GM18951 (cell line): ENCODE measurements at regions not wholly inside any gene's neighbourhood (a gene's known extent, or its start where the extent isn't known, plus 50 kb on each side); places are given as distances from the start of the nearest gene placed in this dataset.
"Not testable (repeated sequence)": the region's sequence is repeated elsewhere in the genome, so short reads cannot be mapped to it uniquely, and the experiment has no call there.

ENCODE experiments used
- POLR2A ChIP-seq: IDR thresholded peaks from 4 replicates; pipeline ENCODE4 v1.6.1; 2011; ENCODE audit warnings: mild to moderate bottlenecking; ENCODE audit not compliant: insufficient read length, insufficient read depth; ENCODE audit errors: extremely low read depth
- in situ Hi-C: fragments of 300-500 bp; cut with MboI; formaldehyde crosslinking; loops from one replicate; pipeline ENCODE4 v1.12.0; 2022; ENCODE audit warnings: low sequenced_read_pairs, mixed read lengths, inconsistent platforms; ENCODE audit not compliant: unreplicated experiment

DNA sequence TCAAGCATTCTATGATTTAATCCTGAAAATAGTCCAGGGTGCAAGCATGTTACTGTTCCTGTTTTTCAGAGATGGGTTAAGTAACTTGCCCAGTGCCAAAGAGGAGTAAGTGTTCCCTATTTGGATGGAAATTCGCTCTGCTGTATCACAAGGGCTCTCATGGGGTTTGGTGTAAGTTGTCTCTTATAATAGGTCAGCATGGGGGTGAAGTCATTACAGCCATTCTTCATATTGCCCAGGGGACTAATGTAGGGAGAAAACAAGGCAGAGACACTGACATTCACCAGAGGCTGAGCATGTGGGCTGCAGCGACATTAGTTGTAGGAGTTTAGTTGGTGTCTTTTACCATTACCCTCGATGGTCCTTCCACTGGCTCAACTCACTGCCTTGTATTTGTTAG, 142.1 kb upstream of the GLRA1 start:
- no peak for TF ChIP-seq POLR2A
- in situ Hi-C loops = no loop called here

GRCh38 chr5:152063004-152063403, 138.4 kb upstream of the GLRA1 start:
- no peak for TF ChIP-seq POLR2A
- in situ Hi-C loops = no loop called here

- no peak for TF ChIP-seq POLR2A
- in situ Hi-C loops = no loop called here
These were observed 136.4 kb upstream of the GLRA1 start for GRCh38 chr5:152061095-152061494.

DNA sequence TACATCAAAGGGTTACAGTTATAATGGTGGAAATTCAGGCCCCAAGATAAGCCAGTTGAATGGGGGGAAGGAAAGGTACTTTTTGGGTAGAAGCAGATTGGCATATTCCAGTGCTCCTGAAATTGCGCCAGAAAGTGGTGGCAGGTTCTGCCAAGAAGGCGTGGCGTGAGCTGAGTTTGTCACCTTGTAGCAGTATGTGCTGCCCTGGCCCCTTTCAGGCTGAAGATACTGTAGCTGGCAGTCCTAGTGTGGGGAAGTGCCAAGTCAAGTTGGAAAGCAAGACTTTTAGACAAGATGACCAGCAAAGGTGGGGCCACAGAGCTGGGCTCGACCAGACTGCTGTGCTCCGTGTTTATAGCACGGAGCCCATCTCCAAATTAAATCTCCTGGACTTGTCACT, 133.6 kb upstream of the GLRA1 start:
- in situ Hi-C loops = no loop called here
- no peak for TF ChIP-seq POLR2A

- TF ChIP-seq POLR2A = no peak
- in situ Hi-C loops = no loop called here
These were observed 132.3 kb upstream of the GLRA1 start for GRCh38 chr5:152056931-152057330.

GRCh38 chr5:152052470-152052869, 127.8 kb upstream of the GLRA1 start:
- in situ Hi-C loops = no loop called here
- TF ChIP-seq POLR2A = no peak

GRCh38 chr5:152051499-152052454, 127.1 kb upstream of the GLRA1 start:
- in situ Hi-C loops = no loop called here
- TF ChIP-seq POLR2A = no peak

GRCh38 chr5:152046361-152046760, 121.7 kb upstream of the GLRA1 start:
- in situ Hi-C loops = no loop called here
- no peak for TF ChIP-seq POLR2A

- in situ Hi-C loops = not testable (repeated sequence)
These were observed 114.2 kb upstream of the GLRA1 start for GRCh38 chr5:152038856-152039255.

DNA sequence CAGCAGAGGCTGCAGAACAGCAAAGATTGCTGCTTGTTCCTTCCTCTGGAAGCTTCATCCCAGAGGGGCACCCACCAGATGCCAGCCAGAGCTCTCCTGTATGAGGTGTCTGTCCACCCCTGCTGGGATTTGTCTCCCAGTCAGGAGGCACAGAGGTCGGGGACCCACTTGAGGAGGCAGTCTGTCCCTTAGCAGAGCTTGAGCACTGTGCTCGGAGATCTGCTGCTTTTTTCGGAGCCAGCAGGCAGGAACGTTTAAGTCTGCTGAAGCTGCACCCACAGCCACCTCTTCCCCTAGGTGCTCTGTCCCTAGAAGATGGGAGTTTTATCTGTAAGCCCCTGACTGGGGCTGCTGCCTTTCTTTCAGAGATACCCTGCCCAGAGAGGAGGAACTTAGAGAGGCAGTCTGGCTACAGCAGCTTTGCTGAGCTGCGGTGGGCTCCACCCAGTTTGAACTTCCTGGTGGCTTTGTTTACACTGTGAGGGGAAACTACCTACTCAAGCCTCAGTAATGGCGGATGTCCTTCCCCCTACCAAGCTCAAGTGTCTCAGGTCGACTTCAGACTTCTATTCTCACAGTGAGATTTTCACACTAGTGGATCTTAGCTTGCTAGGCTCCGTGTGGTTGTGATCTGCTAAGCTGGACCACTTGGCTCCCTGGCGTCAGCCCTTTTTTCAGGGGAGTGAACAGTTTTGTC, 101.8 kb upstream of the GLRA1 start:
- in situ Hi-C loops = not testable (repeated sequence)

DNA sequence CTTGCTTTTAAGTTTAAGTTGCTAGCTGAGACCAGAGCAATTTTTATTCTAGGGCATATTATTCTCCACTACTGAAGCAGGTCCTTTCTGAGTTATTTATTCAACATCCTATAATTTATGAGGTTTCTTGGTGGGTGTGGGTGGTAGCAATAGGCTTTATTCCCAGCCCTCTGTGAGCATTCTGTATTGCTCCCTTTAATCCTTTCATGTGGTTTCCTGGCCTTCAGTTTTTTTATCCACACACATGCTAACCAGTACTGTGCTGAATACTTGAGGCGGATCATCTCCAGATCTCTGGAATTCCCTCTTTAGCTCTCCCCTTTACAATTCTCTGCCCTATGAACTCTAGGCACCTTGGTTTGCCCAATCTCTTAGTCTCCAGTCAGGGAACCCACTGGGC, 91.8 kb upstream of the GLRA1 start:
- in situ Hi-C loops = no loop called here
- no peak for TF ChIP-seq POLR2A

DNA sequence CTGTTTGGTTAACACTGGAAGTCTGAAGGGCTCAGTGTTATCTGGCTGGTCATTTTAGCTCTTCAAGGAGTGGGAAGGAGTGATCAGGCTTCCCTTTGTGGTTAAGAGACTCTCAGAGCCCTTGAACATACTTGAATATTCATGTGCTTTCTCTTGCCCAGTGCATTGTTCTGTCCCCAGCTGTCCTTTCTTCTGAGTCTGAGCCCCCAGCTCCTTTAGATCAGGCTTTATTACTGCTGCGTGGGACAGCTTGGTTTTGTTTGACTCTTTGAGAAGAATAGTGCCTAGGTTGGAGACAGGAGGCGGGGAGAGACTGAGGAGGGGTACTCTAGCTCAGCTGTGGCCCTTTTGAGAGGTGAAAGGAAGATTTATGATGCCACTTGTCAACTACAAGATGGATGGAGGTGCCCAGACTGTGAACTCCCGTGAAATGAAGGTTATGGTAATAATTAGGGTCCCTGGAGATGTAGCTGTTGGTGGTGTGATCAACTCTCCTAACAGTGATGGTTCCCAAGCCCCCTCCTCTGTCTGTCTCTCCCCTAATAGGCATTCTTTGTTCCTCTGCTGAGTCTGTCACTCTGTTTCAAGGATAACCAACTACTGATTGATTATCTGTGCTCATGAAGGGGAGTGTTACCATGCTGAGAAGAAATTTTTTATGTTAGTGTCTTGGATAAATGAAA, 83.1 kb upstream of the GLRA1 start:
- in situ Hi-C loops = no loop called here
- no peak for TF ChIP-seq POLR2A

- TF ChIP-seq POLR2A = no peak
- in situ Hi-C loops = no loop called here
These were observed 79.4 kb upstream of the GLRA1 start for GRCh38 chr5:152004095-152004494.
